SIG-M5 treated with dmso at 0.1 percent for 504 hours (cell line): ENCODE measurements at regions not wholly inside any gene's neighbourhood (a gene's known extent, or its start where the extent isn't known, plus 50 kb on each side); places are given as distances from the start of the nearest gene placed in this dataset.

Experiments
- DNase-seq: peaks from one replicate; lab custom pipeline; 2025; ENCODE audit not compliant: unreplicated experiment; lab: John Stamatoyannopoulos, UW

GRCh38 chr6:155509743-155510475 lies 54.3 kb upstream of the NOX3 start:
- DNase-seq = no peak

- no peak for DNase-seq
Measured at GRCh38 chr6:155505608-155505989, 50.0 kb upstream of the NOX3 start.
